ENCODE measurements at regions not wholly inside any gene's neighbourhood (a gene's known extent, or its start where the extent isn't known, plus 50 kb on each side); places are given as distances from the start of the nearest gene placed in this dataset.

- no peak for DNase-seq (ENCODE audit: low read depth)
- TF ChIP-seq CTCF (IDR thresholded peaks at IDR 0.05; ENCODE audit: low read depth, low read length, missing control alignments): no peak
- no peak overlapping the region for H3K4me3 ChIP-seq (ENCODE audit: low read depth, low read length)
- in situ Hi-C loops (cut with HindIII; ENCODE audit: low sequenced_read_pairs): no loop called here
These were observed 84.5 kb upstream of the NTRK3 start for GRCh38 chr15:88341006-88341405.

- no peak overlapping the region for H3K4me3 ChIP-seq (ENCODE audit: low read depth, low read length)
- in situ Hi-C loops (cut with HindIII; ENCODE audit: low sequenced_read_pairs): no loop called here
- no peak for DNase-seq (ENCODE audit: low read depth)
- no peak for TF ChIP-seq CTCF (IDR thresholded peaks at IDR 0.05; ENCODE audit: low read depth, low read length, missing control alignments)
These were observed 81.5 kb upstream of the NTRK3 start for GRCh38 chr15:88337993-88338392.

- no peak overlapping the region for H3K4me3 ChIP-seq (ENCODE audit: low read depth, low read length)
- no peak for TF ChIP-seq CTCF (IDR thresholded peaks at IDR 0.05; ENCODE audit: low read depth, low read length, missing control alignments)
- no peak for DNase-seq (ENCODE audit: low read depth)
- in situ Hi-C loops (cut with HindIII; ENCODE audit: low sequenced_read_pairs): no loop called here
These were observed 78.5 kb upstream of the NTRK3 start for GRCh38 chr15:88335074-88335473.

- peak; percentile 9 for DNase-seq (ENCODE audit: low read depth)
- H3K4me3 ChIP-seq (ENCODE audit: low read depth, low read length): no peak overlapping the region
- in situ Hi-C loops (cut with HindIII; ENCODE audit: low sequenced_read_pairs): loop anchor here (5.0 kb wide), 1 partner anchor 98 kb away; no protein-coding TSS in a partner anchor
- no peak for TF ChIP-seq CTCF (IDR thresholded peaks at IDR 0.05; ENCODE audit: low read depth, low read length, missing control alignments)
These were observed 77.9 kb upstream of the NTRK3 start for GRCh38 chr15:88334436-88334835.

- no peak for DNase-seq (ENCODE audit: low read depth)
- peak; percentile 50 for TF ChIP-seq CTCF (IDR thresholded peaks at IDR 0.05; ENCODE audit: low read depth, low read length, missing control alignments)
- in situ Hi-C loops (cut with HindIII; ENCODE audit: low sequenced_read_pairs): loop anchor here (5.0 kb wide), 1 partner anchor 101 kb away; no protein-coding TSS in a partner anchor
- H3K4me3 ChIP-seq (ENCODE audit: low read depth, low read length): no peak overlapping the region
These were observed 74.8 kb upstream of the NTRK3 start for GRCh38 chr15:88331291-88331690.

- no peak for DNase-seq (ENCODE audit: low read depth)
- no peak for TF ChIP-seq CTCF (IDR thresholded peaks at IDR 0.05; ENCODE audit: low read depth, low read length, missing control alignments)
- in situ Hi-C loops (cut with HindIII; ENCODE audit: low sequenced_read_pairs): no loop called here
- H3K4me3 ChIP-seq (ENCODE audit: low read depth, low read length): no peak overlapping the region
These were observed 70.4 kb upstream of the NTRK3 start for GRCh38 chr15:88326924-88327323.

- no peak for DNase-seq (ENCODE audit: low read depth)
- in situ Hi-C loops (cut with HindIII; ENCODE audit: low sequenced_read_pairs): no loop called here
- H3K4me3 ChIP-seq (ENCODE audit: low read depth, low read length): no peak overlapping the region
- TF ChIP-seq CTCF (IDR thresholded peaks at IDR 0.05; ENCODE audit: low read depth, low read length, missing control alignments): no peak
These were observed 68.2 kb upstream of the NTRK3 start for GRCh38 chr15:88324741-88325065.

All from astrocyte of the cerebellum (primary cell).